Activated T-cell treated with anti-CD3 and anti-CD28 coated beads, Interleukin-2, amount 50 U/mL, for 72 hours (primary cell): ENCODE measurements at regions not wholly inside any gene's neighbourhood (a gene's known extent, or its start where the extent isn't known, plus 50 kb on each side); places are given as distances from the start of the nearest gene placed in this dataset.

Source experiments
- ATAC-seq, 2 donors: fragments of 150-1000 bp; cut with Tn5 transposase; replicated peaks in 1 of 2; 2 replicates each; pipeline ENCODE4 v1.10.0; 2021; ENCODE audit warnings: moderate library complexity in 2 of 2, mild to moderate bottlenecking in 1 of 2
- DNase-seq, 2 donors: peaks; one replicate each; pipeline ENCODE4 v3.0.0; 2021 to 2022; ENCODE audit warnings: mixed read lengths in 1 of 2
- H3K27ac Mint-ChIP-seq: one replicate; pipeline ENCODE4 v1.8.0; 2022; ENCODE audit warnings: mild to moderate bottlenecking, moderate library complexity, mixed read lengths
- H3K27me3 Mint-ChIP-seq: one replicate; pipeline ENCODE4 v1.8.0; 2022; ENCODE audit warnings: low read depth, mixed read lengths
- H3K36me3 Mint-ChIP-seq, 2 donors: one replicate each; pipeline ENCODE4 v1.8.0; 2022; ENCODE audit warnings: mixed read lengths in 2 of 2, mild to moderate bottlenecking in 1 of 2; ENCODE audit not compliant: insufficient read depth in 2 of 2
- H3K4me1 Mint-ChIP-seq: one replicate; pipeline ENCODE4 v1.8.0; 2022; ENCODE audit warnings: low read depth, mixed read lengths
- H3K4me3 Mint-ChIP-seq, 2 donors: one replicate each; pipeline ENCODE4 v1.8.0; 2022; ENCODE audit warnings: mild to moderate bottlenecking in 2 of 2, mixed read lengths in 2 of 2, moderate library complexity in 2 of 2
- H3K9me3 Mint-ChIP-seq, 2 donors: one replicate each; pipeline ENCODE4 v1.8.0; 2022; ENCODE audit warnings: mixed read lengths in 2 of 2

DNA sequence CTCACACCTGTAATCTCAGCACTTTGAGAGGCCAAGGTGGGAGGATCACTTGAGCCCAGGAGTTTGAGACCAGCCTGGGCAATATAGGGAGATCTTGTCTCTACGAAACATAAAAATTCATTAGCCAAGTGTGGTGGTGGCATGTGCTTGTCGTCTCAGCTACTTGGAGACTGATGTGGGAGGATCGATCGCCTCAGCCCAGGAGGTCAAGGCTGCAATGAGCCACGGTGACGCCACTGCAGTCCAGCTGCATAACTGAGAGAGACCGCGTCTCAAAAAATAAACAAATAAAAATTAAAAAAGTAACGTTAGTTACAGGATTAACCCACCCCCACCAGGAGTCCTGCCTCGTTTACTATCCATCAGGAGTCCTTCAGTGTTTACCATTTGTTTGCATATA, 345.1 kb downstream of the BTBD3 start:
- Mint-ChIP-seq H3K4me1 (no peaks in the 10 kb centered on the region), H3K36me3 (peaks cover 0 to 2% of the 10 kb centered on the region in 2 donors), H3K9me3 (peaks cover 0 to 12% of the 10 kb centered on the region in 2 donors), H3K4me3 (no peak overlapping the region), H3K27me3 (no peaks in the 10 kb centered on the region), H3K27ac (no peak overlapping the region)
- DNase-seq (no peak), ATAC-seq (no peak)

DNA sequence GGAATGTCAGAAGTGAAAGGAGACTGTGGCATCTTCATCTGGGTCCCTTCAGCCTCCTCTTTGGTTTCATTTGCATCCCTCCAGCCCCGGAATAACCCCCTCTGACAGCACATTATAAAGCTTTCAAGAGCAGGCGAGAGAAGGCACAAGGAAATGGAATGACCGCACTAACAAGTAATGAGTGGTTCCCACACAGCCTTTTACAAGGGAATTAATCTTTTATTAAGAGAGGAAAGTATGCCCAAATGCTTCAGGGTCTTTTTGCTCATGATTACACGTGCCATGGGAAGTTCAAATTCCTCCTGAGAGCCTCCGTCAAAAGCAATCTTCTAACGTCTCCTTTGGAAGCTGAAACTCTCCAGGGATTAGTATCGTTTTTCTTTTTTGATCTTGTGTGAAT, 347.0 kb downstream of the BTBD3 start:
- Mint-ChIP-seq H3K27ac (no peak overlapping the region), H3K27me3 (no peaks in the 10 kb centered on the region), H3K9me3 (peaks cover 0 to 13% of the 10 kb centered on the region in 2 donors), H3K4me3 (no peak overlapping the region), H3K4me1 (no peaks in the 10 kb centered on the region), H3K36me3 (peaks cover 0 to 2% of the 10 kb centered on the region in 2 donors)
- DNase-seq (no peak), ATAC-seq (no peak)

DNA sequence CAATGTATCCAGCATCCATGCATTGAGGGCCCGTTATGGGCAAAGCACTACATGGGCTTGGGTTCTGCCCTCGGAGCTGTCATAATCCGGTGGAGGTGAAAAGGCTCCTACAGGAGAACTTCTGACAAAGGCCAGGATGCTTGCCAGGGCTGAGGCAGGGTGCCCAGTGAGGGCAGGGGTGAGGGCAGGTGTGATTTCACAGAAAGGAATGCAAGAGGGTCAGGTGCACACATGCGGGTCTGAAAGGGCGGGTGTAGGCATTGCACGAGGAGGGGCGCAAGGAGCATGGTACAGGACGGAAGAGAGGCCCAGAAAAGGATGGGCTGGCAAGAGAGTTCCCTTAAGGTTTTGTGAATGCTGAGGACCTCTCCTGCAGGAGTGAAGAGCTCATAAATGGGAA, 348.0 kb downstream of the BTBD3 start:
- no peak for DNase-seq
- peaks cover 0 to 11% of the 10 kb centered on the region in 2 donors for H3K9me3 Mint-ChIP-seq
- H3K27me3 Mint-ChIP-seq, result no peaks in the 10 kb centered on the region
- H3K4me3 Mint-ChIP-seq, result no peak overlapping the region
- no peak overlapping the region for H3K27ac Mint-ChIP-seq
- H3K4me1 Mint-ChIP-seq, result no peaks in the 10 kb centered on the region
- no peak for ATAC-seq
- peaks cover 0 to 2% of the 10 kb centered on the region in 2 donors for H3K36me3 Mint-ChIP-seq

DNA sequence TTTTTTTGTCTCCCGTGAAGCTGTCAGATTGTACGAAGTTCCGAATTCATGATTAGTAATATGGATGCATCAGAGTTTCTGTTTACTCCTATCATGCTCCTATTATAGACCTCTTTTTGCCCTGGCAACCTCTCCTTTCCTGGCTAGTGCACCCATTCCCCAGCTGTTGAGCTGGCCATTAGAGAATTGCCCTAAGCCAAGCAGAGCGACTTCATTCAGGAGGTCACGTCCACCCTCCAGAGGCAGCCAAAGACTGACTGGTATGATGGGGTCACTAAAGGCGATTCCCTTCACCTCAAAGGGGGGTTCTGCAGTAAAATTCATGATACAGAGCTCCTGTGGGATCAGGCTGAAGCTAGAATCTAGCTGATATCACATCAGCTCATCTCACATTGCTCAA, 351.9 kb downstream of the BTBD3 start:
- peaks cover 2 to 15% of the 10 kb centered on the region in 2 donors for H3K9me3 Mint-ChIP-seq
- H3K36me3 Mint-ChIP-seq, result peaks cover 0 to 4% of the 10 kb centered on the region in 2 donors
- H3K27ac Mint-ChIP-seq, result no peak overlapping the region
- DNase-seq (no peak), ATAC-seq (no peak)
- no peaks in the 10 kb centered on the region for H3K27me3 Mint-ChIP-seq
- no peak overlapping the region for H3K4me3 Mint-ChIP-seq
- H3K4me1 Mint-ChIP-seq, result no peaks in the 10 kb centered on the region

DNA sequence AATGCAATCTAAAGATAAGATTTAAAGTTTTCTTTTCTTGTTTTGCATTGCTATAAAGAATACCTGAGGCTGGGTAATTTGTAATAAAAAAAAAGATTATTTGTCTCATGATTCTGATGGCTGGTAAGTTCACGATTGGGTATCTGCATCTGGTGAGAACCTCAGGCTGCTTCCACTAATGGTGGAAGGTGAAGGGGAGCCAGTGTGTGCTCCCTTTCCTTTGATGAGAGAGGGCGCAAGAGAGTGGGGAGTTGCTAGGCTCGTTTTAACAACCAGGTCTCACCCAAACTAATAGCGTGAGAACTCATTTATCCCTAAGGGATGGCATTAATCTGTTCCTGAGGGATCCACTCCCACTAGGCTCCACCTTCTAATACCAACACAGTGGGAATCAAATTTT, 353.2 kb downstream of the BTBD3 start:
- Mint-ChIP-seq H3K27me3 (no peaks in the 10 kb centered on the region), H3K4me3 (no peak overlapping the region), H3K4me1 (no peaks in the 10 kb centered on the region), H3K36me3 (peaks cover 0 to 4% of the 10 kb centered on the region in 2 donors), H3K9me3 (peaks cover 2 to 11% of the 10 kb centered on the region in 2 donors), H3K27ac (no peak overlapping the region)
- DNase-seq (no peak), ATAC-seq (no peak)

DNA sequence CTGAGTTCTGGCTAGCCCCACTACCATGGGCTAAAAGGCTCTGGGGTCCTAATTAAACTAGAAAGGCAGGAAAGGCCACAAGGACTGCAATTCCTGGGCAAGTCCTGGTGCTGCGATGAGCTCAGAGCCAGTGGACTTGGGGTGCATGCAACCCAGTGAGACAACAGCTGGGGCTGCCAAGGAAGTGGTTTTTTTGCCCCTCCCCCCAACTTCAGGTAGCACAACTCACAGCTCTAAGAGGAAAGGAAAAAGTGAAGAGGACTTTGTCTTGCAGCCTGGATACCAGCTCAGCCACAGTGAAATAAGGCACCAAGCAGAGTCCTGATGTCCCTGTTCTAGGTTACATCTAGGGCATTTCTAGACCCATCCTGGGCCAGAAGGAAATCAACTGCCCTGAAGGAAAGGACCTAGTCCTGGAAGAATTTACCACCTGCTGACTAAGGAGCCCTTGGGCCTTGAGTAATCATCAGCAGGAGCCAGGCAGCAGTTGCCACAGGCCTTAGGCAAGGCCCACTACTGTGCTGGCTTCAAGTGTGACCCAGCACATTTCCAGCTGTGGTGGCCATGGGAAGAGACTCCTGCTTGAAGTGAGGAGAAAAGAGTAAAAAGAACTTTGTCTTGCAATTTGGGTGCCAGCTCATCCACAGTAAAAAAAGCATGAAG, 358.4 kb downstream of the BTBD3 start:
- Mint-ChIP-seq H3K4me1 (no peaks in the 10 kb centered on the region), H3K4me3 (no peak overlapping the region), H3K9me3 (peaks cover 5 to 7% of the 10 kb centered on the region in 2 donors), H3K27me3 (no peaks in the 10 kb centered on the region), H3K36me3 (peaks cover 0 to 2% of the 10 kb centered on the region in 2 donors), H3K27ac (no peak overlapping the region)
- DNase-seq, result no peak
- ATAC-seq, result no peak

DNA sequence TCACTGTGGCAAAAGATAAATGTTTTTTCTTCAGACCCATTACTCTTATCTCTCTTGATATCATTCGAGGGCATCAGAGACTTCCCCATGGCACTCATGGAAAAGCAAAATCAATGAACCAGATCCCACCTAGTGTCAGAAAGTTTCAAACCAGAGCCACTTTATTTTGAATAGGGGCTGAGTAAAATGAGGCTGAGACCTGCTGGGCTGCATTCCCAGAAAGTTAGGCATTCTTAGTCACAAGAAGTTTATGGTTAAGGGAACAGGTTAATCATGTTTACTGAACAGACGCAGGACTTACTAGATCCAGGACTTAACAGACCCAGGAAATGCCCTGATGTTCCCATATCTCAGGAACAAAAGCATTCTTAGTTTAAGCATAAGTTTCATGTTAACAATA, 369.9 kb downstream of the BTBD3 start:
- H3K27me3 Mint-ChIP-seq, result no peaks in the 10 kb centered on the region
- no peak overlapping the region for H3K27ac Mint-ChIP-seq
- H3K4me3 Mint-ChIP-seq, result no peak overlapping the region
- ATAC-seq, result no peak
- H3K9me3 Mint-ChIP-seq, result peaks cover 2 to 9% of the 10 kb centered on the region in 2 donors
- H3K4me1 Mint-ChIP-seq, result no peaks in the 10 kb centered on the region
- H3K36me3 Mint-ChIP-seq, result peaks cover 0 to 3% of the 10 kb centered on the region in 2 donors
- no peak for DNase-seq

DNA sequence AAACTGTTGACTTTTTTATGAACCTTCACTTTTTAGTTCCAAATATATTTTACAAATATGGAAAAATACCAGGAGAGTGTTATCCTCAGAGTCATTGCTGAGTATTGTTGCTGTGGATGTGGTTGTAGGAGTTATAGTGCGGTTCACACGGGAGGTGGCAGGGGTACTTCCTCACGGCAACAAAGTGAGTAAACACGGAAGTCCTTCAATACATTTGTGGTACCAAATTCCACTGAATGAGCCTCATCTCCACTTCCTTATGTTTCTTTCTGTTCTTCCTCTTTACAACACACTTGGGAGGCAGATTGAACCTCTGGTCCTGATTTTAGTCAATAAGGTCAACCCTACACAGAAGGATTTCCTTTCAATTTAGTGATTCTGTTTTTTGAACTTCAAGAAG, 371.8 kb downstream of the BTBD3 start:
- no peak for DNase-seq
- ATAC-seq, result no peak
- Mint-ChIP-seq H3K9me3 (peaks cover 4 to 7% of the 10 kb centered on the region in 2 donors), H3K4me3 (no peak overlapping the region), H3K27me3 (no peaks in the 10 kb centered on the region), H3K36me3 (peaks cover 0 to 3% of the 10 kb centered on the region in 2 donors), H3K4me1 (no peaks in the 10 kb centered on the region), H3K27ac (no peak overlapping the region)

DNA sequence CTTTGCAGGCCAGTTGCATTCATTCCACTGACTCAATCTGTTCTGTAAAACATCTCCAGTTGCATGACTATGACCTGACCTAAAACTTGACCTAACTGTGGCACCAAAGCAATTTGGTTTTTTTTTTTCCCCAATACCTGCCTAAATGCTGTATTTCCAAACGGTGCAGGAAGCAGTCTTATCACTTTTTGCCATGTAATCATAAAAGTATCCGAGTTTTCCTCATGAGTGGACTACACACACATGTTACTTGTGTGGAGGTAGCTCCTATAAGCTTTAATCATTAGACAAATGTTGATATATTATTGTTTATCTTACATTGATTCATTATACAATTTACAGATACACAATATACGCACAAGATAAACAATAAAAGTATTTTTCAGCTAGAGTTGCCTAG, 373.7 kb downstream of the BTBD3 start:
- peaks cover 0 to 3% of the 10 kb centered on the region in 2 donors for H3K36me3 Mint-ChIP-seq
- peaks cover 7 to 8% of the 10 kb centered on the region in 2 donors for H3K9me3 Mint-ChIP-seq
- no peak for ATAC-seq
- H3K4me3 Mint-ChIP-seq, result no peak overlapping the region
- DNase-seq, result no peak
- H3K27ac Mint-ChIP-seq, result no peak overlapping the region
- no peaks in the 10 kb centered on the region for H3K27me3 Mint-ChIP-seq
- no peaks in the 10 kb centered on the region for H3K4me1 Mint-ChIP-seq

DNA sequence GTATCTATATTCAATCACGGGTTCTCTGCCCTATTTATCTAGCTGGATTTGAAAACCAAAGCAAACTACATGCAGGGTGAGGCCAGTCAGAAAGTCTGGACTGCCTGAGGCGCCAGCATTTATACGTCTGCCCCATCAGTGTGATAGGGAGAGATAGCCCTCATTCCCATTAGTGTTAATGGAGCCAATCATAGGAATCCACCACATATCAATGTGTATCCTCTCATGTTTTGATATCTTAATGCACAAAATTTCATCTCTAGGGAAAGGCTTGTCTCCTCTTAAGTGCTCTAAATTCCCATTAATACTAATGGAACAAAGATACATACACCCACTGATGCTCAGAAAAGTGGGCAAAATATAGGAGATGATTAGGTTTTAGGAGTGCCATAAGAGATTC, 376.2 kb downstream of the BTBD3 start:
- ATAC-seq (no peak), DNase-seq (no peak)
- Mint-ChIP-seq H3K27me3 (no peaks in the 10 kb centered on the region), H3K4me1 (no peaks in the 10 kb centered on the region), H3K36me3 (peaks cover 4 to 7% of the 10 kb centered on the region in 2 donors), H3K4me3 (no peak overlapping the region), H3K9me3 (peaks cover 12 to 14% of the 10 kb centered on the region in 2 donors), H3K27ac (no peak overlapping the region)

DNA sequence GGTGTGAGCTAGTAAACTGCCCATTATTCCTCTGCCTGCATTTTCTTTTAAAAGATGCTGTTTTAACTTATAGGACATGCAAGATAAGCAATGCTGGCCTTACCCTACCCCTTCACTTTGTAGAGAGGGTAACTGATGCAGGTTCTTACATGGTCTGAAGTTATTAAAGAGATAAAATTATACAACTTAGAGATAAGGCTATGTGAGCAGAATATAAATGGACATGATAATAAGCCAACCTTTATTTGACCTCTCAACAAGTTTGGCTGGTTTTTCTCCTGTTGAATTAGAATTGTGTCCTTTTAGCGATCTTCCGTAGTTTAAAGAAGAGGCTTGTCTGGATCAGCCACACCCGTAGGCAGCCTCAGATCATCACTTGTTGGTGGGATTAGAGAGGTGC, 377.0 kb downstream of the BTBD3 start:
- Mint-ChIP-seq H3K4me1 (no peaks in the 10 kb centered on the region), H3K4me3 (no peak overlapping the region), H3K9me3 (peaks cover 12 to 14% of the 10 kb centered on the region in 2 donors), H3K27ac (no peak overlapping the region), H3K36me3 (peaks cover 4 to 7% of the 10 kb centered on the region in 2 donors), H3K27me3 (no peaks in the 10 kb centered on the region)
- ATAC-seq (no peak), DNase-seq (no peak)

DNA sequence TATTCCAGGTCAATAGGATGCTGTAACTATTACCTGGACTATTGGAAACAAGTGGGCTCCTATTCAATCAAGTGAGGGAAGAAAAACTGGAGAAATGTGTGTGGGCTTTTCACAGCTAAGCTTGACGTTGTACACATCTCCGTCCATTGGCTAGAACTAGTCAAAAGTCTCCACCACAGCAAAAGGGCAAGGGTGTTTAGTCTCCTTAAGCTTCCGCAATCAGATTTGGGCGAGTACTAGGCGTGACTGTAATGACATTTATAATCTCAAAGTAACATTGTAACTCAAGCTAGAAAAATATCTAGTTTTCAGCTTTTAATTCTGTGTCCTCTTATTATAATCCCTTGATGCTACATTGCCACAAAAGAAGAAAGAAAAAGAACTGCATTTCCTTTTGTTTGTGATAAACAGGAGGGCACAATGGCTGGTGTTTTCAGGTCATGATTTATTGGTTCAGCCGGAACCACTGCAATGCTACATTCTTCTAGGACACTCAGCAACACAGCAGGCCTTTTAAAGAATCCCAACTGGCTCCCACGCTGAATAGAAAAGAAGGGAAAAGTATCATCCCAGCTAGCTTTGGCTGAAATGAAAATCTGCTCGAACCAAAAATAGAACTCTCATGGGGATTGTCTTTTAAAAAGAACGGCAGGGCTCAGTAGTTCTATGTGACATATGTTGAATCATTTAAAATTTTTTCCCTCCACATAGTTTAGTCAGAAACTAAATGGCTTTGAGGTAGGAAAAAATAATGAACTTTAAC, 387.7 kb downstream of the BTBD3 start:
- no peak for ATAC-seq
- no peak overlapping the region for H3K27ac Mint-ChIP-seq
- no peak for DNase-seq
- H3K4me1 Mint-ChIP-seq, result no peaks in the 10 kb centered on the region
- H3K36me3 Mint-ChIP-seq, result peaks cover 0 to 2% of the 10 kb centered on the region in 2 donors
- no peak overlapping the region for H3K4me3 Mint-ChIP-seq
- H3K9me3 Mint-ChIP-seq, result peaks cover 6 to 14% of the 10 kb centered on the region in 2 donors
- no peaks in the 10 kb centered on the region for H3K27me3 Mint-ChIP-seq

DNA sequence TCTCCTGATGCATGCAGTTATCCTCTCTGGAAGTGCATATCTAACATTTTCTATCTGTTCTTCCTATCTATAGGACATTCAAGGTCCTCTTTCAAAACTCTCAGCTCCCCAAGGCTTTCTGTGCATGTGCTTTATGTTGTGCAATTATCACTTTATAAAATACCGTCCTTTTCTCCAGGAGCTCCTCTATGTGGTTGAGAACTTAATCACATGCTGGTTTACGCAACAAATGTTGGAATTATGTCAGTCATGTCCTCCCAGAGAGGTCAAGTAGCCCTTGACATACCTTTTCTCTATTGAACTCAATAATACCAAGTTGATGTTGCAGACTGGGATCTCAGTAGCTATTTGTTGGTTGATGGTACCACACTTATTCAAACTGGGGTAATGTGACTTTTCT, 388.4 kb downstream of the BTBD3 start:
- Mint-ChIP-seq H3K4me3 (no peak overlapping the region), H3K9me3 (peaks cover 6 to 14% of the 10 kb centered on the region in 2 donors), H3K27me3 (no peaks in the 10 kb centered on the region), H3K4me1 (no peaks in the 10 kb centered on the region), H3K27ac (no peak overlapping the region), H3K36me3 (peaks cover 0 to 2% of the 10 kb centered on the region in 2 donors)
- no peak for ATAC-seq
- no peak for DNase-seq
